ENCODE measurements at regions not wholly inside any gene's neighbourhood (a gene's known extent, or its start where the extent isn't known, plus 50 kb on each side); places are given as distances from the start of the nearest gene placed in this dataset.

- Histone ChIP-seq H3K27ac (ENCODE audit: low read length) (no peak overlapping the region), H3K27me3 (ENCODE audit: control insufficient read depth, insufficient read depth) (no peaks in the 10 kb centered on the region), H3K4me1 (ENCODE audit: control insufficient read depth, insufficient read depth, low read length) (peaks cover 1% of the 10 kb centered on the region), H3K9me3 (ENCODE audit: control insufficient read depth, low read length) (no peaks in the 10 kb centered on the region), H3K4me3 (ENCODE audit: low read length) (no peak overlapping the region)
- 69% methylated on average over 22 of the region's 22 CpGs for WGBS
- intact Hi-C loops (cut with DNase I) = no loop called here
- ATAC-seq (no peak), DNase-seq (peak in 1 of 3 donors; percentile 26)
Observed at GRCh38 chr20:62585461-62585970, 56.8 kb upstream of the SLCO4A1 start.

- WGBS = 49% methylated on average over 8 of the region's 8 CpGs
- peak in 1 of 3 donors; percentile 14 for DNase-seq
- no peak for ATAC-seq
- Histone ChIP-seq H3K4me1 (ENCODE audit: control insufficient read depth, insufficient read depth, low read length) (peaks cover 1% of the 10 kb centered on the region), H3K27me3 (ENCODE audit: control insufficient read depth, insufficient read depth) (no peaks in the 10 kb centered on the region), H3K9me3 (ENCODE audit: control insufficient read depth, low read length) (no peaks in the 10 kb centered on the region), H3K27ac (ENCODE audit: low read length) (no peak overlapping the region), H3K4me3 (ENCODE audit: low read length) (no peak overlapping the region)
- intact Hi-C loops (cut with DNase I) = no loop called here
Observed at GRCh38 chr20:62586799-62587198, 55.5 kb upstream of the SLCO4A1 start.

GRCh38 chr20:62587757-62588402 is 54.4 kb upstream of the SLCO4A1 start:
- WGBS = 45% methylated on average over 20 of the region's 20 CpGs
- Histone ChIP-seq H3K27ac (ENCODE audit: low read length) (no peak overlapping the region), H3K9me3 (ENCODE audit: control insufficient read depth, low read length) (no peaks in the 10 kb centered on the region), H3K4me1 (ENCODE audit: control insufficient read depth, insufficient read depth, low read length) (peaks cover 1% of the 10 kb centered on the region), H3K27me3 (ENCODE audit: control insufficient read depth, insufficient read depth) (no peaks in the 10 kb centered on the region), H3K4me3 (ENCODE audit: low read length) (no peak overlapping the region)
- intact Hi-C loops (cut with DNase I) = no loop called here
- ATAC-seq = no peak
- DNase-seq = peak; percentile 14 to 48 (median 44)

- ATAC-seq (no peak), DNase-seq (peak in 2 of 3 donors; percentile 6 to 7)
- Histone ChIP-seq H3K27ac (ENCODE audit: low read length) (no peak overlapping the region), H3K4me3 (ENCODE audit: low read length) (no peak overlapping the region), H3K9me3 (ENCODE audit: control insufficient read depth, low read length) (no peaks in the 10 kb centered on the region), H3K4me1 (ENCODE audit: control insufficient read depth, insufficient read depth, low read length) (peaks cover 1% of the 10 kb centered on the region), H3K27me3 (ENCODE audit: control insufficient read depth, insufficient read depth) (no peaks in the 10 kb centered on the region)
- intact Hi-C loops (cut with DNase I) = no loop called here
- WGBS = 69% methylated on average over 13 of the region's 13 CpGs
Observed at GRCh38 chr20:62588458-62589149, 53.7 kb upstream of the SLCO4A1 start.

GRCh38 chr20:62589150-62589498 is 53.2 kb upstream of the SLCO4A1 start:
- ATAC-seq = no peak
- no peak overlapping the region for H3K27ac ChIP-seq (ENCODE audit: low read length)
- DNase-seq = peak in 2 of 3 donors; percentile 9 to 20
- intact Hi-C loops (cut with DNase I) = no loop called here
- WGBS = 58% methylated on average over 9 of the region's 9 CpGs
- H3K27me3 ChIP-seq (ENCODE audit: control insufficient read depth, insufficient read depth) = no peaks in the 10 kb centered on the region
- H3K9me3 ChIP-seq (ENCODE audit: control insufficient read depth, low read length) = no peaks in the 10 kb centered on the region
- peaks cover 1% of the 10 kb centered on the region for H3K4me1 ChIP-seq (ENCODE audit: control insufficient read depth, insufficient read depth, low read length)
- no peak overlapping the region for H3K4me3 ChIP-seq (ENCODE audit: low read length)

GRCh38 chr20:62589720-62590119 is 52.6 kb upstream of the SLCO4A1 start:
- no peak overlapping the region for H3K27ac ChIP-seq (ENCODE audit: low read length)
- peak in 1 of 3 donors; percentile 25 for DNase-seq
- WGBS = 83% methylated on average over 14 of the region's 14 CpGs
- H3K4me1 ChIP-seq (ENCODE audit: control insufficient read depth, insufficient read depth, low read length) = peaks cover 1% of the 10 kb centered on the region
- no peak for ATAC-seq
- H3K4me3 ChIP-seq (ENCODE audit: low read length) = no peak overlapping the region
- H3K9me3 ChIP-seq (ENCODE audit: control insufficient read depth, low read length) = no peaks in the 10 kb centered on the region
- no peaks in the 10 kb centered on the region for H3K27me3 ChIP-seq (ENCODE audit: control insufficient read depth, insufficient read depth)
- intact Hi-C loops (cut with DNase I) = no loop called here

GRCh38 chr20:62590309-62591121 is 51.8 kb upstream of the SLCO4A1 start:
- Histone ChIP-seq H3K4me1 (ENCODE audit: control insufficient read depth, insufficient read depth, low read length) (peaks cover 1% of the 10 kb centered on the region), H3K27ac (ENCODE audit: low read length) (no peak overlapping the region), H3K9me3 (ENCODE audit: control insufficient read depth, low read length) (no peaks in the 10 kb centered on the region), H3K27me3 (ENCODE audit: control insufficient read depth, insufficient read depth) (no peaks in the 10 kb centered on the region), H3K4me3 (ENCODE audit: low read length) (no peak overlapping the region)
- DNase-seq (peak; percentile 67 to 81 (median 75)), ATAC-seq (peak; percentile 59 to 79)
- 59% methylated on average over 23 of the region's 23 CpGs for WGBS
- intact Hi-C loops (cut with DNase I) = no loop called here

- ATAC-seq (no peak), DNase-seq (peak in 1 of 3 donors; percentile 21)
- Histone ChIP-seq H3K27me3 (ENCODE audit: control insufficient read depth, insufficient read depth) (no peaks in the 10 kb centered on the region), H3K4me3 (ENCODE audit: low read length) (no peak overlapping the region), H3K9me3 (ENCODE audit: control insufficient read depth, low read length) (no peaks in the 10 kb centered on the region), H3K4me1 (ENCODE audit: control insufficient read depth, insufficient read depth, low read length) (peaks cover 1% of the 10 kb centered on the region), H3K27ac (ENCODE audit: low read length) (no peak overlapping the region)
- intact Hi-C loops (cut with DNase I) = no loop called here
- WGBS = 78% methylated on average over 11 of the region's 11 CpGs
Observed at GRCh38 chr20:62591122-62591468, 51.2 kb upstream of the SLCO4A1 start.

- intact Hi-C loops (cut with DNase I) = no loop called here
- 86% methylated on average over 10 of the region's 10 CpGs for WGBS
Observed at GRCh38 chr20:62591591-62591990, 50.7 kb upstream of the SLCO4A1 start.

More at GRCh38 chr20:62591591-62591990, 50.7 kb upstream of the SLCO4A1 start:
- ATAC-seq (no peak), DNase-seq (peak in 1 of 3 donors; percentile 11)
- peaks cover 1% of the 10 kb centered on the region for H3K4me1 ChIP-seq (ENCODE audit: control insufficient read depth, insufficient read depth, low read length)
- H3K4me3 ChIP-seq (ENCODE audit: low read length) = no peak overlapping the region
- H3K27ac ChIP-seq (ENCODE audit: low read length) = no peak overlapping the region
- H3K9me3 ChIP-seq (ENCODE audit: control insufficient read depth, low read length) = no peaks in the 10 kb centered on the region
- H3K27me3 ChIP-seq (ENCODE audit: control insufficient read depth, insufficient read depth) = no peaks in the 10 kb centered on the region

Data from right cardiac atrium (tissue), 5 donors.